ENCODE measurements at regions not wholly inside any gene's neighbourhood (a gene's known extent, or its start where the extent isn't known, plus 50 kb on each side); places are given as distances from the start of the nearest gene placed in this dataset.

- DNase-seq (ENCODE audit: low spot score): no peak
- TF ChIP-seq, protein P1, sequence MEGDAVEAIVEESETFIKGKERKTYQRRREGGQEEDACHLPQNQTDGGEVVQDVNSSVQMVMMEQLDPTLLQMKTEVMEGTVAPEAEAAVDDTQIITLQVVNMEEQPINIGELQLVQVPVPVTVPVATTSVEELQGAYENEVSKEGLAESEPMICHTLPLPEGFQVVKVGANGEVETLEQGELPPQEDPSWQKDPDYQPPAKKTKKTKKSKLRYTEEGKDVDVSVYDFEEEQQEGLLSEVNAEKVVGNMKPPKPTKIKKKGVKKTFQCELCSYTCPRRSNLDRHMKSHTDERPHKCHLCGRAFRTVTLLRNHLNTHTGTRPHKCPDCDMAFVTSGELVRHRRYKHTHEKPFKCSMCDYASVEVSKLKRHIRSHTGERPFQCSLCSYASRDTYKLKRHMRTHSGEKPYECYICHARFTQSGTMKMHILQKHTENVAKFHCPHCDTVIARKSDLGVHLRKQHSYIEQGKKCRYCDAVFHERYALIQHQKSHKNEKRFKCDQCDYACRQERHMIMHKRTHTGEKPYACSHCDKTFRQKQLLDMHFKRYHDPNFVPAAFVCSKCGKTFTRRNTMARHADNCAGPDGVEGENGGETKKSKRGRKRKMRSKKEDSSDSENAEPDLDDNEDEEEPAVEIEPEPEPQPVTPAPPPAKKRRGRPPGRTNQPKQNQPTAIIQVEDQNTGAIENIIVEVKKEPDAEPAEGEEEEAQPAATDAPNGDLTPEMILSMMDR (IDR thresholded peaks at IDR 0.05; ENCODE audit: borderline replicate concordance, control extremely low read depth, extremely low read depth, insufficient read depth, missing control alignments): no peak
- in situ Hi-C loops (cut with MboI; ENCODE audit: low sequenced_read_pairs, unreplicated experiment): no loop called here
Measured at GRCh38 chr5:10153394-10153793, 96.3 kb downstream of the ATPSCKMT start.

- TF ChIP-seq, protein P1 (IDR thresholded peaks at IDR 0.05; ENCODE audit: borderline replicate concordance, control extremely low read depth, extremely low read depth, insufficient read depth, missing control alignments): no peak
- no peak for DNase-seq (ENCODE audit: low spot score)
- in situ Hi-C loops (cut with MboI; ENCODE audit: low sequenced_read_pairs, unreplicated experiment): no loop called here
Measured at GRCh38 chr5:10151656-10152055, 98.0 kb downstream of the ATPSCKMT start.

- in situ Hi-C loops (cut with MboI; ENCODE audit: low sequenced_read_pairs, unreplicated experiment): no loop called here
- TF ChIP-seq, protein P1 (IDR thresholded peaks at IDR 0.05; ENCODE audit: borderline replicate concordance, control extremely low read depth, extremely low read depth, insufficient read depth, missing control alignments): no peak
- no peak for DNase-seq (ENCODE audit: low spot score)
Measured at GRCh38 chr5:10149911-10150310, 99.8 kb downstream of the ATPSCKMT start.

DNA sequence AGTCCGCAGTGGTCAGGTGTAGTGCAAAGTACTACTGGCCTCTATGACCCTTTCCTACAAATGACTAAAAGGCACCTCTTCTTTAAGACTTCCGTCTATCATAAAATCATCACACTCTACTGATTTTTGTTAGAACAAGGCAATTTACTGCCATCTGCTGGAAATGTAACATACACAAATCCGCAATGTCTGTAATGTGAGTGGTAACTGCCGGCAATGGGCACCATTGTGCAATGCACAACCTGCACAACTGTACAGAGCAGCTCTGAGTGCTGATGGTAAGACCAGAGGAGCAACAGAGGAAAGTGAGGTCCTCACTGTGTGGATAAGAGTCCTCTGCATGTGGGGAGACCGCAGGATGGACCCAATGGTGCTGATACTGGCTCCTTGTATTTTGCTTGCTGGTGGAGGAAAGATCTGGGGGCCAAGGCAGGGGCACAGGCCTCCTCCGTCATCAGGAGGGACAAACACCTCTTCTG lies 103.7 kb downstream of the ATPSCKMT start:
- TF ChIP-seq, protein P1 (IDR thresholded peaks at IDR 0.05; ENCODE audit: borderline replicate concordance, control extremely low read depth, extremely low read depth, insufficient read depth, missing control alignments): no peak
- DNase-seq (ENCODE audit: low spot score): no peak
- in situ Hi-C loops (cut with MboI; ENCODE audit: low sequenced_read_pairs, unreplicated experiment): no loop called here

DNA sequence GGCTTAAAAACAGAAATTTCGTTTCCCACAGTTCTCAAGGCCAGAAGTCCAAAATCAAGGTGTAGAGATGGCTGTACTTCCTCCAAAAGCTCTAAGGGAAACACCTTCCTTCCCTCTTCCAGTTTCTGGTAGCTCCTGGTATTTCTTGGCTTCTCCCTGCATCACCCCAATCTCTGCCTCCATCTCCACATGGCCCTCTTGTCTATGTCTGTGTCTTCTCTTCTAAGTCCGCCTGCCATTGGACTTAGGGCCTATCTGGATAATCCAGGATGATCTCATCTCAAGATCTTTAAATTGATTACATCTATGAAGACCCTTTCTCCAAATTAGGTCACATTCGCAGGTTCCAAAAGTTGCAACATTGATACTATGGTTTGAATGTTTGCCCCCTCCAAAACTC lies 105.6 kb downstream of the ATPSCKMT start:
- in situ Hi-C loops (cut with MboI; ENCODE audit: low sequenced_read_pairs, unreplicated experiment): no loop called here
- TF ChIP-seq, protein P1 (IDR thresholded peaks at IDR 0.05; ENCODE audit: borderline replicate concordance, control extremely low read depth, extremely low read depth, insufficient read depth, missing control alignments): no peak
- no peak for DNase-seq (ENCODE audit: low spot score)

GRCh38 chr5:10140195-10140973 lies 109.3 kb downstream of the ATPSCKMT start:
- TF ChIP-seq, protein P1 (IDR thresholded peaks at IDR 0.05; ENCODE audit: borderline replicate concordance, control extremely low read depth, extremely low read depth, insufficient read depth, missing control alignments): no peak
- no peak for DNase-seq (ENCODE audit: low spot score)
- in situ Hi-C loops (cut with MboI; ENCODE audit: low sequenced_read_pairs, unreplicated experiment): no loop called here
